Hepatocyte (in vitro differentiated cells): ENCODE measurements at regions not wholly inside any gene's neighbourhood (a gene's known extent, or its start where the extent isn't known, plus 50 kb on each side); places are given as distances from the start of the nearest gene placed in this dataset.
"Not testable (repeated sequence)": the region's sequence is repeated elsewhere in the genome, so short reads cannot be mapped to it uniquely, and the experiment has no call there.

ENCODE experiments used
- DNase-seq: peaks from one replicate; pipeline ENCODE4 v3.0.0-alpha.2; 2016; ENCODE audit warnings: low spot score
- H2AFZ ChIP-seq: fragments of 200-600 bp; sonication (generic); 2 replicates; pipeline ENCODE4 v1.6.0; 2016; ENCODE audit warnings: antibody characterized with exemption, mild to moderate bottlenecking
- H3K27ac ChIP-seq: fragments of 200-600 bp; sonication (generic); 2 replicates; pipeline ENCODE4 v1.5.1; 2016; ENCODE audit warnings: mild to moderate bottlenecking
- H3K27me3 ChIP-seq: fragments of 200-600 bp; sonication (generic); 2 replicates; pipeline ENCODE4 v1.6.1; 2016
- H3K36me3 ChIP-seq: fragments of 200-600 bp; sonication (generic); replicated peaks from 2 replicates; pipeline ENCODE4 v1.5.1; 2016; ENCODE audit warnings: low read depth; ENCODE audit not compliant: insufficient read depth
- H3K4me1 ChIP-seq: fragments of 200-600 bp; sonication (generic); 2 replicates; pipeline ENCODE4 v1.5.1; 2016; ENCODE audit warnings: mild to moderate bottlenecking, moderate library complexity; ENCODE audit not compliant: insufficient read depth
- H3K4me2 ChIP-seq: fragments of 200-600 bp; sonication (generic); 2 replicates; pipeline ENCODE4 v1.6.0; 2016
- H3K4me3 ChIP-seq: fragments of 200-600 bp; sonication (generic); 2 replicates; pipeline ENCODE4 v1.5.1; 2016; ENCODE audit warnings: mild to moderate bottlenecking
- H3K79me2 ChIP-seq: fragments of 200-600 bp; sonication (generic); 2 replicates; pipeline ENCODE4 v1.6.0; 2017; ENCODE audit warnings: mild to moderate bottlenecking
- H3K9me2 ChIP-seq: fragments of 200-600 bp; sonication (generic); replicated peaks from 2 replicates; pipeline ENCODE4 v1.6.0; 2017; ENCODE audit warnings: mild to moderate bottlenecking; ENCODE audit not compliant: insufficient read depth
- H3K9me3 ChIP-seq: fragments of 200-600 bp; sonication (generic); 2 replicates; pipeline ENCODE4 v1.5.1; 2016; ENCODE audit warnings: low read depth, mild to moderate bottlenecking
- H4K20me1 ChIP-seq: fragments of 200-600 bp; sonication (generic); 2 replicates; pipeline ENCODE4 v1.6.0; 2016; ENCODE audit warnings: mild to moderate bottlenecking; ENCODE audit not compliant: insufficient read depth, poor library complexity, severe bottlenecking
- EZH2 ChIP-seq: fragments of 200-600 bp; sonication (generic); IDR thresholded peaks from 2 replicates; pipeline ENCODE4 v1.6.1; 2016; ENCODE audit warnings: antibody characterized with exemption, mild to moderate bottlenecking, borderline replicate concordance
- EZH2phosphoT487 ChIP-seq: fragments of 200-600 bp; sonication (generic); IDR thresholded peaks from one replicate; pipeline ENCODE4 v1.6.1; 2018; ENCODE audit warnings: antibody characterized with exemption, mild to moderate bottlenecking, low read depth, moderate library complexity; ENCODE audit not compliant: unreplicated experiment, severe bottlenecking
- WGBS: methylation state at CpG from one replicate; pipeline ENCODE4 v1.1.6; 2016; ENCODE audit warnings: low lambda C conversion rate; ENCODE audit errors: missing lambda C conversion rate; 5-methylcytosine and 5-hydroxymethylcytosine counted together
- TF ChIP-seq, protein P1 (sequence below): fragments of 200-600 bp; sonication (generic); IDR thresholded peaks from 2 replicates; pipeline ENCODE4 v1.5.1; 2016; ENCODE audit warnings: antibody characterized with exemption, mild to moderate bottlenecking; ENCODE audit not compliant: poor library complexity

DNA sequence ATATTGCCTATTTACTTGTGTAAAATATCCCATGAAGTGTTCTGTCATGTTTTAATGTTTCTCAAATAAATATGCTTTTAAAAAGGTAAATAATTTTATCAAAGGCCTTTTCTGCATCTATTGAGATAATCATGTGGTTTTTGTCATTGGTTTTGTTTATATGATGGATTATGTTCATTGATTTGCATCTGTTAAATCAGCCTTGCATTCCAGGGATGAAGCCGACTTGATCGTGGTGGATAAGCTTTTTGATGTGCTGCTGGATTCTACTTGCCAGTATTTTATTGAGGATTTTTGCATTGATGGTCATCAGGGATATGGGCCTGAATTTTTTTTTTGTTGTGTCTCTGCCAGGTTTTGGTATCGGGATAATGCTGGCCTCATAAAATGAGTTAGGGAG, 63.9 kb upstream of the P2RY10 start:
- not testable (repeated sequence) for H2AFZ ChIP-seq, H3K79me2 ChIP-seq, H3K27ac ChIP-seq, H3K4me3 ChIP-seq, H3K36me3 ChIP-seq, H4K20me1 ChIP-seq, H3K4me1 ChIP-seq, DNase-seq, H3K9me2 ChIP-seq, H3K9me3 ChIP-seq, H3K4me2 ChIP-seq, H3K27me3 ChIP-seq
- WGBS, result 76% methylated on average over 3 of the region's 3 CpGs

DNA sequence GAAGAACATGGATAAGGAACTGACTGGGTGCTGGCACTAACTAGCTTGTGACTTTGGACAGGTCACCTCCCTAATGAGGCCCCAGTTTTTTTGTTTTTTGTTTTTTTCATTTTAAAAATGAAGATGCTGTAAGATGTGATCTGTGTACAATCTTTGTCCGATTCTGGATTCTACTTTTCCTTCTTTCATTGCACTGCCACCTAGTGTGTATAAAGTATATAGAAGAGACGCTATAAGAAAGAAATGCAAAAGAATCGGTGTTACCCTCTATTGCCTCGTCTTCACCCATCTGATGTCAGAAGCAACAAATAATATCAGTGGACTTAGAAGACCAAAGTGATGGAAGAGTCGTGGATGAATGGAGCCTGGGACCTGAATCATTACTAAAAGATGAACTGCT, 58.6 kb upstream of the P2RY10 start:
- WGBS, result 61% methylated on average over 5 of the region's 5 CpGs
- TF ChIP-seq, protein P1, sequence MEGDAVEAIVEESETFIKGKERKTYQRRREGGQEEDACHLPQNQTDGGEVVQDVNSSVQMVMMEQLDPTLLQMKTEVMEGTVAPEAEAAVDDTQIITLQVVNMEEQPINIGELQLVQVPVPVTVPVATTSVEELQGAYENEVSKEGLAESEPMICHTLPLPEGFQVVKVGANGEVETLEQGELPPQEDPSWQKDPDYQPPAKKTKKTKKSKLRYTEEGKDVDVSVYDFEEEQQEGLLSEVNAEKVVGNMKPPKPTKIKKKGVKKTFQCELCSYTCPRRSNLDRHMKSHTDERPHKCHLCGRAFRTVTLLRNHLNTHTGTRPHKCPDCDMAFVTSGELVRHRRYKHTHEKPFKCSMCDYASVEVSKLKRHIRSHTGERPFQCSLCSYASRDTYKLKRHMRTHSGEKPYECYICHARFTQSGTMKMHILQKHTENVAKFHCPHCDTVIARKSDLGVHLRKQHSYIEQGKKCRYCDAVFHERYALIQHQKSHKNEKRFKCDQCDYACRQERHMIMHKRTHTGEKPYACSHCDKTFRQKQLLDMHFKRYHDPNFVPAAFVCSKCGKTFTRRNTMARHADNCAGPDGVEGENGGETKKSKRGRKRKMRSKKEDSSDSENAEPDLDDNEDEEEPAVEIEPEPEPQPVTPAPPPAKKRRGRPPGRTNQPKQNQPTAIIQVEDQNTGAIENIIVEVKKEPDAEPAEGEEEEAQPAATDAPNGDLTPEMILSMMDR, result peak; percentile 38
- TF ChIP-seq EZH2 (no peak), EZH2phosphoT487 (no peak)
- Histone ChIP-seq H3K27me3 (no peaks in the 10 kb centered on the region), H4K20me1 (no peaks in the 10 kb centered on the region), H3K4me1 (no peaks in the 10 kb centered on the region), H3K9me3 (no peaks in the 10 kb centered on the region), H3K4me3 (no peak overlapping the region), H3K36me3 (no peaks in the 10 kb centered on the region), H2AFZ (no peak overlapping the region), H3K79me2 (no peaks in the 10 kb centered on the region), H3K9me2 (no peaks in the 10 kb centered on the region), H3K4me2 (no peak overlapping the region), H3K27ac (no peak overlapping the region)
- peak; percentile 6 for DNase-seq
